Stomach (tissue), 4 donors: ENCODE measurements at regions not wholly inside any gene's neighbourhood (a gene's known extent, or its start where the extent isn't known, plus 50 kb on each side); places are given as distances from the start of the nearest gene placed in this dataset.
"Not testable (repeated sequence)": the region's sequence is repeated elsewhere in the genome, so short reads cannot be mapped to it uniquely, and the experiment has no call there.

Experiments
- CTCF ChIP-seq, 7 experiments: fragments of 450-650 bp in 4 of 7; fragments of 200-600 bp in 3 of 7; sonication (generic) in 3 of 7; IDR thresholded peaks; one replicate each; pipeline ENCODE4 v1.5.1; 2016 to 2019; ENCODE audit warnings: antibody characterized with exemption in 7 of 7, control low read depth in 2 of 7, mild to moderate bottlenecking in 1 of 7
- EP300 ChIP-seq: sonication (generic); formaldehyde crosslinking; IDR thresholded peaks from one replicate; pipeline ENCODE4 v1.6.1; 2017; ENCODE audit warnings: antibody characterized with exemption
- POLR2A ChIP-seq, 4 donors: fragments of 450-650 bp; IDR thresholded peaks; one replicate each; pipeline ENCODE4 v1.6.1; 2016; ENCODE audit warnings: antibody characterized with exemption in 4 of 4, control low read depth in 2 of 4, mild to moderate bottlenecking in 1 of 4, moderate library complexity in 1 of 4
- POLR2AphosphoS5 ChIP-seq, 3 donors: sonication (generic); formaldehyde crosslinking; IDR thresholded peaks; one replicate each; pipeline ENCODE4 v1.6.1; 2016; ENCODE audit warnings: antibody characterized with exemption in 3 of 3

DNA sequence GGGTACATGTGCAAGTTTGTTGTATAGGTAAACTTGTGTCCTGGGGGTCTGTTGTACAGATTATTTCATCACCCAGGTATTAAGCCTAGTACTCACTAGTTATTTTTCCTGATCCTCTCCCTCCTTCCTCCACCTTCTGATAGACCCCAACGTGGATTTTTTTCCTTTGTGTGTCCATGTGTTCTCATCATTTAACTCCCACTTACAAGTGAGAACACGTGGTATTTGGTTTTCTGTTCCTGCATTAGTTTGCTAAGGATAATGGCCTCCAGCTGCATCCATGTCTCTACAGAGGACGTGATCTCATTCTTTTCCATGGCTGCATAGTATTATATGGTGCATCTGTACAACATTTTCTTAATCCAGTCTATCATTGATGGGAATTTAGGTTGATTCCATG is 57.3 kb upstream of the PRELID3B start:
- not testable (repeated sequence) for TF ChIP-seq CTCF (IDR thresholded peaks at IDR 0.05); POLR2A (IDR thresholded peaks at IDR 0.05); EP300; POLR2AphosphoS5 (IDR thresholded peaks at IDR 0.05)
